ENCODE measurements at regions not wholly inside any gene's neighbourhood (a gene's known extent, or its start where the extent isn't known, plus 50 kb on each side); places are given as distances from the start of the nearest gene placed in this dataset.

- ChIA-PET POLR2A (ENCODE audit: unreplicated experiment) (no interaction called here), CTCF (no interaction called here)
- Histone ChIP-seq H3K4me2 (ENCODE audit: low read depth, low read length) (no peak overlapping the region), H4K91ac (ENCODE audit: insufficient read depth, low read depth, low read length) (no peak overlapping the region), H3K9me1 (ENCODE audit: insufficient read depth, low read length) (no peaks in the 10 kb centered on the region), H3K27ac (ENCODE audit: insufficient read depth, low read length) (no peak overlapping the region), H2BK5ac (ENCODE audit: low read depth, low read length, poor library complexity, severe bottlenecking) (no peak overlapping the region), H3K9me3 (ENCODE audit: control insufficient read depth, insufficient read depth, low read length) (no peaks in the 10 kb centered on the region), H4K5ac (ENCODE audit: low read depth, low read length) (no peak overlapping the region), H3K56ac (ENCODE audit: extremely low read depth, insufficient read depth, low read length) (no peak overlapping the region), H3K18ac (ENCODE audit: low read depth, low read length) (no peak overlapping the region), H3K4me3 (ENCODE audit: insufficient read depth, low read depth, low read length) (no peak overlapping the region), H2AK9ac (replicated peaks; ENCODE audit: low read depth, low read length, poor library complexity) (no peak overlapping the region), H2BK120ac (ENCODE audit: low read depth, low read length) (no peak overlapping the region), H3K23ac (ENCODE audit: low read depth, low read length) (no peak overlapping the region), H2BK15ac (ENCODE audit: low read depth, low read length) (no peak overlapping the region), H3K4ac (ENCODE audit: low read depth, low read length) (no peak overlapping the region), H2AFZ (replicated peaks; ENCODE audit: low read length, poor library complexity) (no peak overlapping the region), H4K8ac (ENCODE audit: low read depth in 2 of 2, low read length in 2 of 2) (no peak overlapping the region), H2BK20ac (ENCODE audit: low read depth, low read length) (no peak overlapping the region), H3K9ac (ENCODE audit: low read depth, low read length) (no peak overlapping the region), H3K4me1 (ENCODE audit: control insufficient read depth, insufficient read depth, low read length) (peaks cover 4% of the 10 kb centered on the region), H3K36me3 (ENCODE audit: control insufficient read depth, insufficient read depth, low read length) (no peaks in the 10 kb centered on the region), H3K79me1 (ENCODE audit: low read depth in 1 of 2, low read length in 2 of 2) (no peaks in the 10 kb centered on the region), H2AK5ac (ENCODE audit: low read depth, low read length) (no peak overlapping the region), H4K20me1 (ENCODE audit: insufficient read depth, low read length) (no peaks in the 10 kb centered on the region), H3K14ac (replicated peaks; ENCODE audit: low read depth, low read length) (no peak overlapping the region), H3K27me3 (ENCODE audit: control insufficient read depth, insufficient read depth, low read length) (peaks cover 26% of the 10 kb centered on the region)
- in situ Hi-C loops (cut with MboI; ENCODE audit: low sequenced_read_pairs), result no loop called here
- no CpG with 5 or more reads among the region's 5 CpGs for WGBS, 2 experiments (ENCODE audit: extremely low coverage in 2 of 2, insufficient read length in 1 of 2)
- intact Hi-C loops (cut with micrococcal nuclease), result no loop called here
- DNase-seq (no peak), ATAC-seq (ENCODE audit: low read depth) (no peak)
- BruUV-seq (replicated peaks), result no TSS peak
- dilution Hi-C loops (cut with HindIII; ENCODE audit: low sequenced_read_pairs, unreplicated experiment), result no loop called here
- TF ChIP-seq FOS (IDR thresholded peaks at IDR 0.05; ENCODE audit: low read depth, low read length) (no peak), RFX5 (IDR thresholded peaks at IDR 0.05; ENCODE audit: low read depth, low read length) (no peak), ELK1 (IDR thresholded peaks at IDR 0.05; ENCODE audit: borderline replicate concordance, low read depth, low read length) (no peak), BHLHE40 (IDR thresholded peaks at IDR 0.05; ENCODE audit: low read depth, low read length) (no peak), MAZ (IDR thresholded peaks at IDR 0.05; ENCODE audit: borderline replicate concordance, low read depth, low read length) (no peak), NFE2L2 (IDR thresholded peaks at IDR 0.05; ENCODE audit: low read depth, low read length) (no peak), MXI1 (IDR thresholded peaks at IDR 0.05; ENCODE audit: borderline replicate concordance, low read depth, low read length) (no peak), RAD21 (IDR thresholded peaks at IDR 0.05; ENCODE audit: low read length) (no peak)
Observed at GRCh38 chr15:69782809-69783208, 314.9 kb downstream of the TLE3 start.
